ENCODE measurements at regions not wholly inside any gene's neighbourhood (a gene's known extent, or its start where the extent isn't known, plus 50 kb on each side); places are given as distances from the start of the nearest gene placed in this dataset.

DNA sequence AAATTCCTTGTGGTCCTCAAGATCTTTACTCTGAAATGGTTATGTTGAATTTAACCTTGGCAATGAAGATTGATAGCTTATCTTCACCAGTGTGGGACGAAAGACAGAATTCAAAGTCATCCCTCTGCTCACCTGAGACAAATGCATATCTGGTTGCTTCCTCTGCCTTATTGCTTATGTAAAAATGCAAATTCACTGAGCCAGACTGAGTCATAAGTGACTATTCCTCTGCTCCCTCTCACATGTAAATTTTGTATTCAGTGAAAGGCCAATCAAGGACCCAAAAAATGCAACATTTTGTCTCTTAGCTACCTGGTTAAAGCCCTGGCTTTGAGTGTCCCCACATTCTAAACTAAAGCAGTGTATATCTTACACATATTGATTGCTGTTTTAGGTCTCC, 593.1 kb upstream of the GJE1 start:
- FAIRE-seq (no peak), DNase-seq (ENCODE audit: low read depth) (peak; percentile 58)
- no peak for TF ChIP-seq CTCF (IDR thresholded peaks at IDR 0.05; ENCODE audit: insufficient read depth, low read length, severe bottlenecking)
- Histone ChIP-seq H3K27me3 (ENCODE audit: control insufficient read depth, insufficient read depth, low read length) (no peaks in the 10 kb centered on the region), H3K36me3 (ENCODE audit: control insufficient read depth, insufficient read depth, low read length) (no peaks in the 10 kb centered on the region), H3K4me3 (ENCODE audit: low read depth, low read length) (no peak overlapping the region)

- H3K4me3 ChIP-seq (ENCODE audit: low read depth, low read length), result no peak overlapping the region
- no peak for DNase-seq (ENCODE audit: low read depth)
- FAIRE-seq, result no peak
- H3K27me3 ChIP-seq (ENCODE audit: control insufficient read depth, insufficient read depth, low read length), result no peaks in the 10 kb centered on the region
- no peak for TF ChIP-seq CTCF (IDR thresholded peaks at IDR 0.05; ENCODE audit: insufficient read depth, low read length, severe bottlenecking)
- H3K36me3 ChIP-seq (ENCODE audit: control insufficient read depth, insufficient read depth, low read length), result no peaks in the 10 kb centered on the region
Measured at GRCh38 chr6:141532211-141532610, 600.5 kb upstream of the GJE1 start.

DNA sequence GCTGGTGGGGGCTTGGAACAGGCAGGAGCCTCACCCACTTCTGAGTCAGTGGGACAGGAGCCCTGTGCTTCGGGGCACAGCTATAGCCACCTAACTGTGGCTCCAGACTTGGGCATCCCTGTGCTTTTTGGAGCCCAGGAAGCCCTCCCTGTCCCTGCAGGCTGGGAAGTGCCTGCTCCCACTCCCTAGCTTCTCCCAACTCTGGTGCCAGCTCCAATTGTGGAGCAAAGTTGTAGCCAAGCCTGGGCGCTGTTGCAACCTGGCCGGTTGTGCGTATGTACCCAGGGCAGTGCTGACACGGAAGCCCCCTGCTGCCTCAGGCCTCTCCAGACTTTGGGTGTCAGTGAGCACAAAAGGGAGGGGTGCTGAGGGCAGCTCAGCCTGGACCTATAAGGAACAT, 601.7 kb upstream of the GJE1 start:
- FAIRE-seq (no peak), DNase-seq (ENCODE audit: low read depth) (no peak)

DNA sequence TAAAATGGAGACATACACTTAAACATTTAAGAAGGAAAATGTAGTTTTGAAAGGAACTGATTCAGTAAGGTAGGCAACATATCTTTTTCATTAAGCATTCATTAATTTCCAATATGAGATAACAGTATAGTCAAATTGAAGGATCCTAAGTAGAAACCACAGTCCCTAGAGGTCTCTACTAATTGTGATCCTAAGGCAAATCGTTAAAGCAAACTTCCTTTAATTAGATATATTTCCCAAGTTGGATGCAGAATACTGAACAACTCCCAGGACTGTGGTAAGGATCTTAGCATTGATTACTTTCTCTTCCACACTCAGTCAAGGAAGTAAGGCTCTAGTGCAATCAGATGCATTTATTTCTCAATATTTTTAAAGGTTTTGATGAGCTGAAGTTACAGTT, 604.1 kb upstream of the GJE1 start:
- DNase-seq (ENCODE audit: low read depth) (no peak), FAIRE-seq (no peak)
- Histone ChIP-seq H3K27me3 (ENCODE audit: control insufficient read depth, insufficient read depth, low read length) (no peaks in the 10 kb centered on the region), H3K4me3 (ENCODE audit: low read depth, low read length) (no peak overlapping the region), H3K36me3 (ENCODE audit: control insufficient read depth, insufficient read depth, low read length) (no peaks in the 10 kb centered on the region)
- no peak for TF ChIP-seq CTCF (IDR thresholded peaks at IDR 0.05; ENCODE audit: insufficient read depth, low read length, severe bottlenecking)

More for the DNA sequence above, 601.7 kb upstream of the GJE1 start:
- H3K36me3 ChIP-seq (ENCODE audit: control insufficient read depth, insufficient read depth, low read length), result no peaks in the 10 kb centered on the region
- TF ChIP-seq CTCF (IDR thresholded peaks at IDR 0.05; ENCODE audit: insufficient read depth, low read length, severe bottlenecking), result no peak
- H3K27me3 ChIP-seq (ENCODE audit: control insufficient read depth, insufficient read depth, low read length), result no peaks in the 10 kb centered on the region
- H3K4me3 ChIP-seq (ENCODE audit: low read depth, low read length), result no peak overlapping the region

DNA sequence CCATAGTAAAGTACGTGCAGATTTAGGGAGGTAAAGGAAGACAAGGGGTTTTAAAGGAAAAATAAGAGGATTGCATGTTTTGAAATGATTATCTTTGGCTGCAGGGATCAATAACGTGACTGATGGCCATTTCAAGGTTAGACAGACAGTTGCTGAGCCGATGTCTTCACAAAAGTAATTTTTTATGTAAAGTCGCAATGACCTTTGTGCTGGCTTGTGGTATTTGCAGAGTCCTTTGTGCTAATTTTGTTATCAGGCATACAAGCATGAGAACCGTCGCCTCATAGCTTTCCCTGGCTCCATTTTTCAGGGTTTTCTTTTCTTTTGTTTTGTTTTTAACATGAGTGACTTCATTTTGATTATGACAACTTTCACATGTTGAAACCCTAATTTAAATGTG, 605.7 kb upstream of the GJE1 start:
- H3K36me3 ChIP-seq (ENCODE audit: control insufficient read depth, insufficient read depth, low read length), result no peaks in the 10 kb centered on the region
- no peak for DNase-seq (ENCODE audit: low read depth)
- no peak for TF ChIP-seq CTCF (IDR thresholded peaks at IDR 0.05; ENCODE audit: insufficient read depth, low read length, severe bottlenecking)
- no peaks in the 10 kb centered on the region for H3K27me3 ChIP-seq (ENCODE audit: control insufficient read depth, insufficient read depth, low read length)
- no peak overlapping the region for H3K4me3 ChIP-seq (ENCODE audit: low read depth, low read length)
- FAIRE-seq, result no peak

DNA sequence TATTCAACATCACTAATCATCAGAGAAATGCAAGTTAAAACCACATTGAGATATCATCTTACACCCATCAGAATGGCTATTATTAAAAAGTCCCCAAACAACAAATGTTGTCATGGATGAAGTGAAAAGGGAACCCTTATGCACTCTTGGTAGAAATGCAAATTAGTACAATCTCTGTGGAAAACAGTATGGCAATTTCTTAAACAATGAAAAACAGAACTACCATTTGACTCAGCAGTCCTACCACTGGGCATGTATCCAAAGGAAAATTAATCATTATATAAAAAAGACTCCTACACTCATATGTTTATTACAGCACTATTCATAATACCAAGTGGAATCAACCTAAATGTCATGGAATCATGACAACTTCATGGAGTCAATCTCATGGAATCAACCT, 611.3 kb upstream of the GJE1 start:
- no peak overlapping the region for H3K4me3 ChIP-seq (ENCODE audit: low read depth, low read length)
- FAIRE-seq (no peak), DNase-seq (ENCODE audit: low read depth) (peak; percentile 52)
- TF ChIP-seq CTCF (IDR thresholded peaks at IDR 0.05; ENCODE audit: insufficient read depth, low read length, severe bottlenecking), result no peak
- no peaks in the 10 kb centered on the region for H3K36me3 ChIP-seq (ENCODE audit: control insufficient read depth, insufficient read depth, low read length)
- no peaks in the 10 kb centered on the region for H3K27me3 ChIP-seq (ENCODE audit: control insufficient read depth, insufficient read depth, low read length)

Data from bronchial epithelial cell (primary cell).